Hematopoietic multipotent progenitor cell treated with erythropoietin and hydrocortisone succinate and interleukin-3 and kit ligand, for 15 days (in vitro differentiated cells): ENCODE measurements at regions not wholly inside any gene's neighbourhood (a gene's known extent, or its start where the extent isn't known, plus 50 kb on each side); places are given as distances from the start of the nearest gene placed in this dataset.
A peak's percentile ranks its signal among the peaks of the same experiment; 100 is the strongest.
"Not testable (repeated sequence)": the region's sequence is repeated elsewhere in the genome, so short reads cannot be mapped to it uniquely, and the experiment has no call there.

Source experiments
- DNase-seq: peaks from one replicate; pipeline ENCODE4 v3.0.0-alpha.2; 2015; ENCODE audit warnings: low spot score

- not testable (repeated sequence) for DNase-seq
Measured at GRCh38 chr1:149157409-149157808, 54.1 kb upstream of the NBPF9 start.

- DNase-seq = not testable (repeated sequence)
Measured at GRCh38 chr1:149158308-149158707, 55.0 kb upstream of the NBPF9 start.

GRCh38 chr1:149163063-149163444 lies 59.7 kb upstream of the NBPF9 start:
- DNase-seq = not testable (repeated sequence)

GRCh38 chr1:149174765-149175164 lies 71.4 kb upstream of the NBPF9 start:
- DNase-seq = not testable (repeated sequence)

GRCh38 chr1:149175812-149176211 lies 72.5 kb upstream of the NBPF9 start:
- DNase-seq = not testable (repeated sequence)

- DNase-seq = not testable (repeated sequence)
Measured at GRCh38 chr1:149176453-149177316, 73.3 kb upstream of the NBPF9 start.

- DNase-seq = not testable (repeated sequence)
Measured at GRCh38 chr1:149190742-149191141, 87.4 kb upstream of the NBPF9 start.

GRCh38 chr1:149196651-149197050 lies 93.3 kb upstream of the NBPF9 start:
- peak; percentile 1 for DNase-seq

GRCh38 chr1:149200567-149200966 lies 97.2 kb upstream of the NBPF9 start:
- DNase-seq = peak; percentile 1

- DNase-seq = not testable (repeated sequence)
Measured at GRCh38 chr1:149202283-149202682, 98.9 kb upstream of the NBPF9 start.

- not testable (repeated sequence) for DNase-seq
Measured at GRCh38 chr1:149204396-149204795, 101.0 kb upstream of the NBPF9 start.

- not testable (repeated sequence) for DNase-seq
Measured at GRCh38 chr1:149208836-149209235, 105.5 kb upstream of the NBPF9 start.

- not testable (repeated sequence) for DNase-seq
Measured at GRCh38 chr1:149211757-149212420, 108.5 kb upstream of the NBPF9 start.

- DNase-seq = not testable (repeated sequence)
Measured at GRCh38 chr1:149212946-149213345, 109.6 kb upstream of the NBPF9 start.

GRCh38 chr1:149213673-149214072 lies 110.3 kb upstream of the NBPF9 start:
- DNase-seq = not testable (repeated sequence)

- DNase-seq = not testable (repeated sequence)
Measured at GRCh38 chr1:149218080-149218988, 115.0 kb upstream of the NBPF9 start.

- DNase-seq = not testable (repeated sequence)
Measured at GRCh38 chr1:149219539-149219938, 116.2 kb upstream of the NBPF9 start.

GRCh38 chr1:149220463-149221074 lies 117.2 kb upstream of the NBPF9 start:
- not testable (repeated sequence) for DNase-seq

GRCh38 chr1:149227933-149228665 lies 124.7 kb upstream of the NBPF9 start:
- DNase-seq = not testable (repeated sequence)

- not testable (repeated sequence) for DNase-seq
Measured at GRCh38 chr1:149228672-149229585, 125.6 kb upstream of the NBPF9 start.
